IMR-90 (cell line): ENCODE measurements at regions not wholly inside any gene's neighbourhood (a gene's known extent, or its start where the extent isn't known, plus 50 kb on each side); places are given as distances from the start of the nearest gene placed in this dataset.

Experiments
- ATAC-seq: fragments of 200-7000 bp; cut with Tn5 transposase; 2 replicates; pipeline ENCODE4 v1.9.1; 2020; ENCODE audit warnings: low read depth, mild to moderate bottlenecking, moderate library complexity
- BruUV-seq: library from RNA; stranded (reverse); fragments of 400-500 nt; replicated peaks from 2 replicates; lab custom pipeline; 2021; lab: Mats Ljungman, UMichigan
- CTCF ChIA-PET: fragments of 300-600 bp; formaldehyde crosslinking; extraction: SDS; loops from one replicate; lab custom pipeline; 2021; ENCODE audit warnings: antibody characterized with exemption; lab: Yijun Ruan, JAX
- POLR2A ChIA-PET: fragments of 300-600 bp; sonication (Branson Sonifier 250); formaldehyde crosslinking; loops from one replicate; lab custom pipeline; 2022; ENCODE audit warnings: antibody characterized with exemption; ENCODE audit not compliant: unreplicated experiment; lab: Charles Lee
- DNase-seq: peaks from one replicate; pipeline ENCODE4 v3.0.0; 2013
- H2AFZ ChIP-seq: replicated peaks from 2 replicates; pipeline ENCODE3; 2013; ENCODE audit warnings: low read length, mild to moderate bottlenecking; ENCODE audit not compliant: poor library complexity
- H2AK5ac ChIP-seq: 2 replicates; pipeline ENCODE4 v1.6.1; 2013; ENCODE audit warnings: low read depth, low read length, inconsistent platforms
- H2AK9ac ChIP-seq: replicated peaks from 2 replicates; pipeline ENCODE3; 2013; ENCODE audit warnings: mild to moderate bottlenecking, low read depth, low read length, moderate library complexity; ENCODE audit not compliant: poor library complexity
- H2BK120ac ChIP-seq: 2 replicates; pipeline ENCODE4 v1.6.1; 2013; ENCODE audit warnings: low read depth, low read length, inconsistent platforms
- H2BK15ac ChIP-seq: 3 replicates; pipeline ENCODE4 v1.6.1; 2013; ENCODE audit warnings: low read depth, low read length, inconsistent platforms
- H2BK20ac ChIP-seq: 2 replicates; pipeline ENCODE4 v1.6.1; 2013; ENCODE audit warnings: low read depth, mild to moderate bottlenecking, inconsistent platforms, low read length, moderate library complexity
- H2BK5ac ChIP-seq: 2 replicates; pipeline ENCODE4 v1.6.1; 2013; ENCODE audit warnings: mild to moderate bottlenecking, low read depth, low read length, inconsistent platforms; ENCODE audit not compliant: poor library complexity, severe bottlenecking
- H3K14ac ChIP-seq: replicated peaks from 2 replicates; pipeline ENCODE4 v1.6.1; 2013; ENCODE audit warnings: low read depth, low read length, inconsistent platforms
- H3K18ac ChIP-seq: 2 replicates; pipeline ENCODE4 v1.6.1; 2013; ENCODE audit warnings: low read depth, low read length, control low read depth
- H3K23ac ChIP-seq: 2 replicates; pipeline ENCODE4 v1.6.1; 2013; ENCODE audit warnings: low read depth, low read length, inconsistent platforms
- H3K27ac ChIP-seq: 2 replicates; pipeline ENCODE4 v1.5.1; 2013; ENCODE audit warnings: mild to moderate bottlenecking, control low read depth, low read length; ENCODE audit not compliant: insufficient read depth
- H3K27me3 ChIP-seq: 2 replicates; pipeline ENCODE4 v1.6.1; 2013; ENCODE audit warnings: low read length; ENCODE audit not compliant: control insufficient read depth, insufficient read depth
- H3K36me3 ChIP-seq: 2 replicates; pipeline ENCODE4 v1.6.1; 2013; ENCODE audit warnings: low read length, mixed read lengths; ENCODE audit not compliant: control insufficient read depth, insufficient read depth
- H3K4ac ChIP-seq: 2 replicates; pipeline ENCODE4 v1.6.1; 2013; ENCODE audit warnings: low read depth, low read length, inconsistent platforms
- H3K4me1 ChIP-seq: 2 replicates; pipeline ENCODE4 v1.6.1; 2013; ENCODE audit warnings: low read length, mixed read lengths; ENCODE audit not compliant: control insufficient read depth, insufficient read depth
- H3K4me2 ChIP-seq: 2 replicates; pipeline ENCODE4 v1.6.1; 2013; ENCODE audit warnings: low read depth, mild to moderate bottlenecking, control low read depth, low read length, moderate library complexity
- H3K4me3 ChIP-seq: 2 replicates; pipeline ENCODE4 v1.5.1; 2013; ENCODE audit warnings: low read depth, mild to moderate bottlenecking, control low read depth, low read length, moderate library complexity; ENCODE audit not compliant: insufficient read depth
- H3K56ac ChIP-seq: 2 replicates; pipeline ENCODE4 v1.6.1; 2013; ENCODE audit warnings: low read length, inconsistent platforms; ENCODE audit not compliant: insufficient read depth; ENCODE audit errors: extremely low read depth
- H3K79me1 ChIP-seq, 2 experiments: 2 replicates each; pipeline ENCODE4 v1.6.1; 2013; ENCODE audit warnings: low read length in 2 of 2, inconsistent platforms in 1 of 2, low read depth in 1 of 2
- H3K9ac ChIP-seq: 2 replicates; pipeline ENCODE4 v1.6.1; 2013; ENCODE audit warnings: low read depth, low read length, control low read depth
- H3K9me1 ChIP-seq: 2 replicates; pipeline ENCODE4 v1.6.1; 2013; ENCODE audit warnings: low read length, inconsistent platforms; ENCODE audit not compliant: insufficient read depth
- H3K9me3 ChIP-seq: 2 replicates; pipeline ENCODE4 v1.6.1; 2013; ENCODE audit warnings: low read length; ENCODE audit not compliant: control insufficient read depth, insufficient read depth
- H4K20me1 ChIP-seq: 2 replicates; pipeline ENCODE4 v1.6.1; 2013; ENCODE audit warnings: low read length, inconsistent platforms; ENCODE audit not compliant: insufficient read depth
- H4K5ac ChIP-seq: 2 replicates; pipeline ENCODE4 v1.6.1; 2013; ENCODE audit warnings: mild to moderate bottlenecking, low read depth, low read length, control low read depth
- H4K8ac ChIP-seq, 2 experiments: 2 replicates each; pipeline ENCODE4 v1.6.1; 2013; ENCODE audit warnings: low read depth in 2 of 2, low read length in 2 of 2, control low read depth in 1 of 2, inconsistent platforms in 1 of 2
- H4K91ac ChIP-seq: 2 replicates; pipeline ENCODE4 v1.6.1; 2013; ENCODE audit warnings: low read depth, low read length, inconsistent platforms; ENCODE audit not compliant: insufficient read depth
- BHLHE40 ChIP-seq: fragments of 150-350 bp; IDR thresholded peaks from 2 replicates; pipeline ENCODE4 v1.6.1; 2016; ENCODE audit warnings: mild to moderate bottlenecking, low read depth, low read length
- CEBPB ChIP-seq: IDR thresholded peaks from 2 replicates; pipeline ENCODE4 v1.6.1; 2012; ENCODE audit warnings: low read depth, low read length, improper control_type of control experiment
- ELK1 ChIP-seq: fragments of 150-350 bp; IDR thresholded peaks from 2 replicates; pipeline ENCODE4 v1.6.1; 2016; ENCODE audit warnings: low read depth, mild to moderate bottlenecking, low read length, moderate library complexity, borderline replicate concordance
- MAZ ChIP-seq: IDR thresholded peaks from 2 replicates; pipeline ENCODE4 v1.6.1; 2012; ENCODE audit warnings: low read depth, mild to moderate bottlenecking, low read length, improper control_type of control experiment, moderate library complexity, borderline replicate concordance
- MXI1 ChIP-seq: IDR thresholded peaks from 2 replicates; pipeline ENCODE4 v1.6.1; 2012; ENCODE audit warnings: low read depth, mild to moderate bottlenecking, low read length, moderate library complexity, borderline replicate concordance
- NFE2L2 ChIP-seq: fragments of 150-350 bp; IDR thresholded peaks from 2 replicates; pipeline ENCODE4 v1.6.1; 2016; ENCODE audit warnings: low read depth, mild to moderate bottlenecking, low read length
- POLR2A ChIP-seq: IDR thresholded peaks from 2 replicates; pipeline ENCODE4 v1.6.1; 2012; ENCODE audit warnings: mild to moderate bottlenecking, low read depth, low read length
- RAD21 ChIP-seq: IDR thresholded peaks from 2 replicates; pipeline ENCODE4 v1.6.1; 2012; ENCODE audit warnings: low read length, improper control_type of control experiment
- RCOR1 ChIP-seq: IDR thresholded peaks from 2 replicates; pipeline ENCODE4 v1.6.1; 2012; ENCODE audit warnings: mild to moderate bottlenecking, low read length, improper control_type of control experiment; ENCODE audit not compliant: insufficient replicate concordance
- USF2 ChIP-seq: fragments of 150-350 bp; IDR thresholded peaks from 2 replicates; pipeline ENCODE4 v1.6.1; 2017; ENCODE audit warnings: mild to moderate bottlenecking, antibody characterized with exemption, low read length, low read depth
- WGBS, 2 experiments: methylation state at CpG; one replicate each; pipeline versions ENCODE4 v1.1.5 to v1.1.7; 2013; ENCODE audit warnings: missing lambda C conversion rate in 2 of 2; ENCODE audit not compliant: insufficient read length in 1 of 2; ENCODE audit errors: extremely low coverage in 2 of 2; 5-methylcytosine and 5-hydroxymethylcytosine counted together
- dilution Hi-C: fragments of 300-500 bp; cut with HindIII; formaldehyde crosslinking; loops from one replicate; pipeline ENCODE4 v1.14.3; 2018; ENCODE audit warnings: low sequenced_read_pairs; ENCODE audit not compliant: unreplicated experiment
- in situ Hi-C: fragments of 300-500 bp; cut with MboI; formaldehyde crosslinking; loops from 3 replicates; pipeline ENCODE4 v1.14.3; 2019; ENCODE audit warnings: low sequenced_read_pairs, inconsistent platforms, mixed read lengths
- intact Hi-C: fragments of 100-400 bp; cut with micrococcal nuclease; formaldehyde crosslinking; loops from 2 replicates; pipeline ENCODE4 v1.10.0; 2022

GRCh38 chr2:53536583-53537361, 230.8 kb upstream of the CHAC2 start:
- in situ Hi-C loops, result no loop called here
- dilution Hi-C loops, result no loop called here
- intact Hi-C loops, result no loop called here

More at GRCh38 chr2:53536583-53537361, 230.8 kb upstream of the CHAC2 start:
- Histone ChIP-seq H2BK15ac (no peak overlapping the region), H3K79me1 (no peaks in the 10 kb centered on the region), H4K5ac (no peak overlapping the region), H3K18ac (no peak overlapping the region), H3K4ac (no peak overlapping the region), H3K56ac (no peak overlapping the region), H2BK20ac (no peak overlapping the region), H2AK9ac (no peak overlapping the region), H2AFZ (no peak overlapping the region), H3K23ac (no peak overlapping the region), H4K20me1 (no peaks in the 10 kb centered on the region), H3K9me1 (no peaks in the 10 kb centered on the region), H3K36me3 (no peaks in the 10 kb centered on the region), H4K91ac (no peak overlapping the region), H3K4me3 (no peak overlapping the region), H2AK5ac (no peak overlapping the region), H3K27ac (no peak overlapping the region), H2BK5ac (no peak overlapping the region), H3K9ac (no peak overlapping the region), H3K27me3 (peaks cover 1% of the 10 kb centered on the region), H3K9me3 (no peaks in the 10 kb centered on the region), H3K4me2 (no peak overlapping the region), H3K4me1 (no peaks in the 10 kb centered on the region), H3K14ac (no peak overlapping the region), H2BK120ac (no peak overlapping the region), H4K8ac (no peak overlapping the region)
- no peak for TF ChIP-seq BHLHE40
- TF ChIP-seq RCOR1, result no peak
- TF ChIP-seq RAD21, result no peak
- no peak for TF ChIP-seq MXI1
- TF ChIP-seq CEBPB, result no peak
- TF ChIP-seq NFE2L2, result no peak
- no peak for TF ChIP-seq MAZ
- no peak for TF ChIP-seq ELK1
- TF ChIP-seq USF2, result no peak
- no peak for TF ChIP-seq POLR2A
- BruUV-seq, result no TSS peak
- ChIA-PET CTCF (no interaction called here), POLR2A (no interaction called here)
- DNase-seq (no peak), ATAC-seq (no peak)
- no CpG with 5 or more reads among the region's 4 CpGs for WGBS, 2 experiments
